Activated CD4-positive, alpha-beta T cell treated with anti-CD3 and anti-CD28 coated beads, Interleukin-2, amount 50 U/mL, for 48 hours (primary cell): ENCODE measurements at regions not wholly inside any gene's neighbourhood (a gene's known extent, or its start where the extent isn't known, plus 50 kb on each side); places are given as distances from the start of the nearest gene placed in this dataset.
"Not testable (repeated sequence)": the region's sequence is repeated elsewhere in the genome, so short reads cannot be mapped to it uniquely, and the experiment has no call there.

Source experiments
- DNase-seq, 2 experiments: peaks; one replicate each; pipeline ENCODE4 v3.0.0-alpha.2; 2020

DNA sequence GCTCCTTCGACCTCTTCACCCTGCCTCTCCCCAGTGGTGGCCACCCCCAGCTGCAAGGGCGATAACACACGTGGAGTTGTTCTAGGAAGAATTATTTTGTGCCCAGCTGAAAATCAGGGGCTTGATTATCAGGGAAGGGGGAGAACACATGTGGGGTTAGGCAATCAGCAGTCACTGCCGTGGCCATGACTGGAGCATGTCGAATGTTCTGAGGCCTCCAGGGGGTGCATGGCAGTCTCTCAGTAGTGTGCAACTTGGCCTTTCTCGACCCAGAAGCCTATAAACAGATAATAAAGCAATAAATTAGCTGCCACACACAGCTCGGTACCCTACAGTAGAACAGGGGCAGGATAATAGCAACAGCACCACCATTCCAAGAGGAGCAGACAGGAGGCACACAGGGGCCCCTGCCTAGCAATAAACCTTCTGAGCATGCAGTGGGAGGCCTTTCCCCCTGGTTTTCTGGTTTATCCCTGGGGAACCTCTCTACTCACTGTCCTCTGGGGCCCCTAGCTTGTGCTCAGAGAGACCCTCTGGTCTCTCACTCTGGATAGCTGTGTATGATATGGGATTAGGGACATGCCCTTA, 308.2 kb upstream of the PLGLB2 start:
- DNase-seq: not testable (repeated sequence)

DNA sequence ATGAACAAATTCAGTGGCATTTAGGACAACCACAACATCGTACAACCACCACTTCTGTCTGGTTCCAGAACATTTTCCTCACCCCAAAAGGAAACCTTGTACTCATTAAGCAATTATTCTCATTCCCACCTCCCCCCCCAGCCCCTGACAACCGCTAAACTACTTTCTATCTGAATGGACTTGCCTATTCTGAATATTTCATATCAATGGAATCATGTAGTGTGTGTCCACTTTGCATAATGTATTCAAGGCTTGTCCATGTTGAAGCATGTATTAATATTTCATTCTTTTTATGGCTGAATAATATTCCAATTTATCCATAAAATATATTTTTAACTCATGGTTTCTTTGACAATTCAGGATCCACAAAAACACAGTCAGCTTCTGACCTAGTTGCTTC, 307.2 kb upstream of the PLGLB2 start:
- DNase-seq: not testable (repeated sequence)

DNA sequence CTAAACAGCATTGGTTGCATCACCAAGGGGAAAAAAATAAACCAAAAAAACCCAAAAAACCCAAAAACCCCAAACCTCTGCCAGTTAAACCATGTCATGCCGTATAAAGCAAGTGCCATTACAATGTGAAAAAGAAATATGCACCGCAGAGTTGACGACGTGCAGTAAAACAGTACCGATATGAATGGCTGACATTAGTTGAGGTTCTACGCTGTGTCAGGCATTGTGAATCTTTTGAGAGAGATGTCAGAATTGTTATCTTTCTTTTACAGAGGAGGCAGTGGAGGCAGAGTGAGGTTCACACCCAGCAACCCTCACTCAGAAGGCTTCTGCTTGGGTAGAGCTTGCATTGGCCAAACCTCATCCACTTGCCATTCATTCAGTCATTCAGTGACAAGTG, 306.5 kb upstream of the PLGLB2 start:
- not testable (repeated sequence) for DNase-seq

DNA sequence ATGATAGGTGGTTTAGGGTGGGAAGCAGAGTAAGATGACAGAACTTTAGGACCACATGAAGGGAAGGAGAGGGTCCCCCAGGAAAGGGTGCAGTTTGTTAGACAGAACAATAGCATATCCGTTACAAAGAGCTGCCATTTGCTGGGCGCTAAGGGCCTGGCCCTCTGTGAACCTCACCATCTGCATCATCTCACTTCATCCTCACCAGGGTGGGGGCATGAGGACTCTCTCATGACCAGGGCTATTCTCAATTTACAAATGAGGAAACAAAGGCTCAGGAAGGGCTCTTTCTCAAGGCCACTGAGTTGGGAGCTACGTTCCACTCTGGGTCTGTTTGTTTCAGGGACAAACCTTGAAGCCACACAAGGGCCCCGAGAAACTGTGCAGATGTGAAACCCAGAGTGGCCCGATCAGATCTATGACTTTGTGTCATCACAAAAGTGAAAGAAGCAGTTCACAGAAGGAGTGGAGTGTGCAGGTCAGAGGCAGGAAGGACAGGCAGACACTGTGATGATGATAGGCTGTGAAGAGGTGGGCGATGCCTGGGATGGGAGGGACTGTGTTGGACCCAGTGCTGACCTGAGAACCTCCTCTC, 304.8 kb upstream of the PLGLB2 start:
- DNase-seq: peak; percentile 62 to 74

- DNase-seq: not testable (repeated sequence)
Observed at GRCh38 chr2:87444951-87445350, 302.9 kb upstream of the PLGLB2 start.

- DNase-seq: not testable (repeated sequence)
Observed at GRCh38 chr2:87445613-87446312, 302.1 kb upstream of the PLGLB2 start.

- not testable (repeated sequence) for DNase-seq
Observed at GRCh38 chr2:87446313-87446696, 301.6 kb upstream of the PLGLB2 start.

DNA sequence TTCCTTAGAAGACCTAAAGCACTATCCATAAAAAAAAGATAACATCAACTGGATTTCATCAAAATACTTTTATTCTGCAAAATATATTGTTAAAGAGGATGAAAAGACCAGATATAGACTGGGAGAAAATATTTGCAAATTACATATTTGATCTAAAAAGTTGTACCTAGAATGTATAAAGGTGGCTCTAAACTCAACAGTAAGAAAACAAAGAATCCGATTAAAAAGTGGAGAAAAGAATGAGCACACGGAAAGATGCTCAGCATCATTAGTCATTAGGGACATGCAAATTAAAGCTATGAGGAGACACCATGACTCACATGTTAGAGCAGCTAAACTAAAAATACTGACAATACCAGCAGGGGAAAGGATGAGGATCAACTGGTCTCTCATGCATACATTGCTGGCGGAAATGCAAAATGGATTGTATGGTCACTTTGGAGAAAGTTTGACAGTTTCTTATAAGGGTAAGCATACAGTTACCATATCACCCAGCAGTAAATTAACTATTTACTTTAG, 298.4 kb upstream of the PLGLB2 start:
- not testable (repeated sequence) for DNase-seq

GRCh38 chr2:87452193-87452592, 295.7 kb upstream of the PLGLB2 start:
- DNase-seq: not testable (repeated sequence)

GRCh38 chr2:87452861-87453260, 295.0 kb upstream of the PLGLB2 start:
- DNase-seq: not testable (repeated sequence)

DNA sequence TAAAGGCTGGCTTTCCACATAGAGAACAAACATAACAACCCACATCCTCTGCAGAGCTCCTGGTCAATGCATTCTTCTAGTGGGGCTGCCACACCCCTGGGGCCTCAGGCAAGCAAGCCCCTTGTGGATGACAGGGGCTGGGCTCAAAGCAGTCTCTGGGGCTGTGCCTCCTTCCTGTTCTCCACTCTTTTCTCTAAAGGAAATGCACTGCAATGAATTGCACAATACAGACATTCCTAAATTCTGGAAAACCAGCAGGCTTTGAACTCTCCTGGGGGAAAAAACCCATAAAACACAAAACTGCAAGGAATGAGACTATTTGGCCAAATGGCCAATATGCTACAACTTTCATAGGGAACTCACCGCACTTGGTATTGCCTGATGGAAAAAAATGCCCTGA, 293.9 kb upstream of the PLGLB2 start:
- not testable (repeated sequence) for DNase-seq

- DNase-seq: not testable (repeated sequence)
Observed at GRCh38 chr2:87454421-87454820, 293.5 kb upstream of the PLGLB2 start.

DNA sequence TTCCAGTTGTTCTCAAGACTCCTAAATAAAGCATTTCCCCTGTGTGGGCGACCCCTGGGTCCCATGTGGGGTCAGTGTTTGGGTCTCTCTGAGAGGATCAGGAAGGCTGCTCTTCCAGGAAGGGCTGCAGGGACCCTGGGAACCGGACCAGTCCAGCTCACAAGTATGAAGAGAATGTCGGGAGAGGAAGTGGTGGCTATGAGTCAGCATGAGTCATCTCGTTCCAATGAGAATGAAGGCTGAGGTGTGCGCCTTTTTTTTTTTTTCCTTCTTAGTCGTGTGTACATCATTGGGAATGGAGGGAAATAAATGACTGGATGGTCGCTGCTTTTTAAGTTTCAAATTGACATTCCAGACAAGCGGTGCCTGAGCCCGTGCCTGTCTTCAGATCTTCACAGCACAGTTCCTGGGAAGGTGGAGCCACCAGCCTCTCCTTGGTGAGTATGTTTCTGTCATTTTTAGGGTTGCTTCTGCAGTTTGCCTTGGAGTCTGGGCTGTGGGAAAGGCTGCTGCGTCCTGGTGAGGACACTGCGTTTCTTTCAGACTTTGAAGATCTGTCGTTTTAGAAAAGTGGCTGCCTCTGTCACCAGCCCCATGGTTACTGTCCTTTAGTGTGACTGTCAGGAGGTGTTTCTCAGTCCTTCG, 292.6 kb upstream of the PLGLB2 start:
- not testable (repeated sequence) for DNase-seq

GRCh38 chr2:87455854-87456249, 292.0 kb upstream of the PLGLB2 start:
- DNase-seq: peak in 1 of 2 experiments; percentile 51

DNA sequence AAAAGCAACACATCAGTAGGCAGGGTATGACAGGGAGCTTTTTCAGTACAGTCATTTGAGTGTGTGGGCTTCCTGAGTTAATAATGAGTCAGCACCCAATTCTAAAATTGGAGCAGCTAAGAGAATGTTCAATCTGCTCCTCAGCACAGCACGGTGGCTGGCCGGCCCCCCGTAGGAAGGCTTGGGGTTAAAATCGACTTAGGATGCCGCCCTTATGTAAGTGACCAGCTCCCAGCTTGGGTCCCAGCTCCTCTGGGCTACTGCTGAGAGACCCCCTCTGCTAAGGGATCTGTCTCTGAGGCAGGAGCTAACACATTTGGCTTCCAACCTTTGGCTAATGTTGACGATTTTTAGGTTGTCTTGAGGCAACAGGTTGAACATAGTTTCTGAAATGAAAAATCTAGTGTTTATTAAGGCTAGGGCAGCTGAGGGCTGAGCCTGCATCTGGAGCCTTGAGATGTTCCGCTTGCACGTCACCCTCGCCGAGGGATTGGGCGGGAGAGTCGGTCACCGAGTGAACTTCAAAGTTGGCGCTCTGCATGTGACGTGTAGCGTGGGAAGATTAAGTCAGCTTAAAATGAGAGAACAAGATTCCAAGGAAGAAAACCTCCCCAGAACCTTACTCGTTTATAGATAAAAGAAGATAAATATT, 291.3 kb upstream of the PLGLB2 start:
- peak; percentile 56 to 62 for DNase-seq

DNA sequence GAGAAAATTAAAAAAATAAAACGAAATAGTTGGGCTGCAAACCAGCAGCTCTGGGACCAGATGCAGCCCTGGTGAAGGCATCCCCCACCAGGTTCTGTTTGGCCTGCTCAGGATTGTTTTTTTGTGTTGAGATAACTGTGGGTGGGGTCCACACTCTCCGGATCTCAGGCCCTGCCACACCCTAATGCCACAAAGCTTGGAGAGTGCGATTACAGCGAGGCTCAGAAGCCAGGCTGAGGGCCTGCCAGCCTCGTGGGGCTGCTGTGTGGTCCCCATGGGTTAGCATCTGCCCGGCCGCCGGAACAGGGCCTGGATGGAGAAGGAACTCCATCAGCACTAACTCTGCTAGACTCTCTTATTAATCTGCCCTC, 290.8 kb upstream of the PLGLB2 start:
- DNase-seq: not testable (repeated sequence)

DNA sequence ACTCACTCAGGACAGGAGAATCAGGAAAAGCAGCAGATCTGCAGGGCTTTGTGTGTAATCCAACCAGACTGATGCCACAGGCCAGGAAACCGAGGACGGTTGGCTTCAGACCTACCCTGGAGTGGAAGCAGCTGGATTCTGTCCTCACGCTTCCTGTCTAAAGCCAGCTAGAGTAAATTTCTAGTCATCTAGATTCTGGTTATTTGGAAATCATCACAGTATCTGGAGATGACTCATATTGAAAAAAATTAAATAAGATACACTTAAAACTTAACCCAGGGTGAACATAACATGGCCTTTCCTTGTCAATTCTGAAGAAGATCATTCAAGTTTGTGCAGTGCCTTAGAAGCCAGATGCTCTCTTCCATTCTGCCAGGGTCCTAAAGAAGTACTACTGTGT, 288.9 kb upstream of the PLGLB2 start:
- DNase-seq: not testable (repeated sequence)

DNA sequence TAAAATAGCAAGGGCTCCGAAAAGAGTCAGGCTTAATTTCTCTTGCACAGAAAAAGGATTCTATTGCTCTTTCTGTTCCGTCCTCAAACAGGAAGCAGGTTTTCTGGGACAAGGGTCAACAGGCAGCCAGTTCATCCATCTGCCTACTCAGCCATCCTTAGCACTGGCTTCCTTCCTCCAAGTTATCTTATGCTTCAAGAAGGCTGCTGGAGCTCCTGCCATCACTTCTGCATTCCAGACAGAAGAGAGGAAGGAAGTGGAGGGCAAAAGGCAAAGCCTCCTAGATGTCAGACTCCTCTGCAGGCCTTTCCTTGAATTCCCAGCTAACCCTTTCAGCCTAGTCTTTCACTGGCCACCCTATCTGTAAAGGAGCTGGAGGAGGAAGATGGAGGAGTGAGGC, 287.8 kb upstream of the PLGLB2 start:
- peak in 1 of 2 experiments; percentile 2 for DNase-seq

DNA sequence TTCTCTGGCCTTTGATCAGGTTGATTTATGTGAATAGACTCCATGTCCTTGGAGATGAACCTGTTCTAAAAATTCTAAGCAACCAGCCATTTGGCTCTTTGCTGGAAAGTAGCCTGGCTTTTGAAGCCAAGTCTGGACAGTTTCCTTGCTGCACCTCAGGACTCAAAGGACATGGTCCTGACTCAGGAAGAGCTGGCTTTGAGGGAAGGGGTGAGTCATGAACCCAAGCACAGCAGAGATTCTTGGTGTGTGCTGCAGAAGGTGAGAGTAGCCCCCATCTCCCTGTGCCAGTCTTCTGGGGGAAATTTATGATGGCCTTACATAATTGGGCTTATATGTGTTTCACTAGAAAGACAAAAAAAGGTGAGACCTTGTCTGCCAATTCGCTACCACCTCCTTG, 287.2 kb upstream of the PLGLB2 start:
- DNase-seq: peak in 1 of 2 experiments; percentile 5

GRCh38 chr2:87461671-87462070, 286.2 kb upstream of the PLGLB2 start:
- peak in 1 of 2 experiments; percentile 1 for DNase-seq

GRCh38 chr2:87464219-87464618, 283.7 kb upstream of the PLGLB2 start:
- not testable (repeated sequence) for DNase-seq

- not testable (repeated sequence) for DNase-seq
Observed at GRCh38 chr2:87465730-87466129, 282.2 kb upstream of the PLGLB2 start.

- DNase-seq: peak; percentile 78 to 83
Observed at GRCh38 chr2:87466591-87467120, 281.2 kb upstream of the PLGLB2 start.
